ENCODE measurements at regions not wholly inside any gene's neighbourhood (a gene's known extent, or its start where the extent isn't known, plus 50 kb on each side); places are given as distances from the start of the nearest gene placed in this dataset.

- TF ChIP-seq EP300 (IDR thresholded peaks at IDR 0.05; ENCODE audit: borderline replicate concordance) (no peak), YY1 (IDR thresholded peaks at IDR 0.05; ENCODE audit: low read depth) (no peak), RAD21 (IDR thresholded peaks at IDR 0.05; ENCODE audit: low read depth) (no peak), TCF12 (IDR thresholded peaks at IDR 0.05; ENCODE audit: low read depth) (no peak), USF1 (IDR thresholded peaks at IDR 0.05) (no peak), MAX (IDR thresholded peaks at IDR 0.05) (no peak), NFIC (IDR thresholded peaks at IDR 0.05) (no peak), CEBPB (IDR thresholded peaks at IDR 0.05) (no peak), ZBTB7A (IDR thresholded peaks at IDR 0.05; ENCODE audit: low read depth) (no peak)
- TF ChIP-seq, protein P1, sequence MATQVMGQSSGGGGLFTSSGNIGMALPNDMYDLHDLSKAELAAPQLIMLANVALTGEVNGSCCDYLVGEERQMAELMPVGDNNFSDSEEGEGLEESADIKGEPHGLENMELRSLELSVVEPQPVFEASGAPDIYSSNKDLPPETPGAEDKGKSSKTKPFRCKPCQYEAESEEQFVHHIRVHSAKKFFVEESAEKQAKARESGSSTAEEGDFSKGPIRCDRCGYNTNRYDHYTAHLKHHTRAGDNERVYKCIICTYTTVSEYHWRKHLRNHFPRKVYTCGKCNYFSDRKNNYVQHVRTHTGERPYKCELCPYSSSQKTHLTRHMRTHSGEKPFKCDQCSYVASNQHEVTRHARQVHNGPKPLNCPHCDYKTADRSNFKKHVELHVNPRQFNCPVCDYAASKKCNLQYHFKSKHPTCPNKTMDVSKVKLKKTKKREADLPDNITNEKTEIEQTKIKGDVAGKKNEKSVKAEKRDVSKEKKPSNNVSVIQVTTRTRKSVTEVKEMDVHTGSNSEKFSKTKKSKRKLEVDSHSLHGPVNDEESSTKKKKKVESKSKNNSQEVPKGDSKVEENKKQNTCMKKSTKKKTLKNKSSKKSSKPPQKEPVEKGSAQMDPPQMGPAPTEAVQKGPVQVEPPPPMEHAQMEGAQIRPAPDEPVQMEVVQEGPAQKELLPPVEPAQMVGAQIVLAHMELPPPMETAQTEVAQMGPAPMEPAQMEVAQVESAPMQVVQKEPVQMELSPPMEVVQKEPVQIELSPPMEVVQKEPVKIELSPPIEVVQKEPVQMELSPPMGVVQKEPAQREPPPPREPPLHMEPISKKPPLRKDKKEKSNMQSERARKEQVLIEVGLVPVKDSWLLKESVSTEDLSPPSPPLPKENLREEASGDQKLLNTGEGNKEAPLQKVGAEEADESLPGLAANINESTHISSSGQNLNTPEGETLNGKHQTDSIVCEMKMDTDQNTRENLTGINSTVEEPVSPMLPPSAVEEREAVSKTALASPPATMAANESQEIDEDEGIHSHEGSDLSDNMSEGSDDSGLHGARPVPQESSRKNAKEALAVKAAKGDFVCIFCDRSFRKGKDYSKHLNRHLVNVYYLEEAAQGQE (IDR thresholded peaks at IDR 0.05; ENCODE audit: low read depth): no peak
Measured at GRCh38 chr1:209483691-209484090, 99.8 kb upstream of the CAMK1G start.

Measured in Ishikawa (cell line).